Ureter (tissue), 1 donor: ENCODE measurements at regions not wholly inside any gene's neighbourhood (a gene's known extent, or its start where the extent isn't known, plus 50 kb on each side); places are given as distances from the start of the nearest gene placed in this dataset.

Experiments
- DNase-seq: peaks from one replicate; pipeline ENCODE4 v3.0.0-alpha.2; 2020; ENCODE audit warnings: low spot score
- donor health status: DM: yes; HTN: yes; CAD: no.

- DNase-seq = peak; percentile 26
These were observed 142.0 kb downstream of the PTPN20 start for GRCh38 chr10:47053081-47053798.

- peak; percentile 26 for DNase-seq
These were observed 143.7 kb downstream of the PTPN20 start for GRCh38 chr10:47054974-47055373.

- DNase-seq = peak; percentile 35
These were observed 144.4 kb downstream of the PTPN20 start for GRCh38 chr10:47055386-47056246.

GRCh38 chr10:47056247-47056510, 145.0 kb downstream of the PTPN20 start:
- DNase-seq = no peak

GRCh38 chr10:47057471-47057870, 146.2 kb downstream of the PTPN20 start:
- peak; percentile 22 for DNase-seq

- peak; percentile 18 for DNase-seq
These were observed 146.9 kb downstream of the PTPN20 start for GRCh38 chr10:47058032-47058702.

- peak; percentile 40 for DNase-seq
These were observed 147.7 kb downstream of the PTPN20 start for GRCh38 chr10:47058961-47059391.

GRCh38 chr10:47059606-47060311, 148.5 kb downstream of the PTPN20 start:
- DNase-seq = peak; percentile 39

- peak; percentile 33 for DNase-seq
These were observed 149.1 kb downstream of the PTPN20 start for GRCh38 chr10:47060356-47060755.

- peak; percentile 14 for DNase-seq
These were observed 149.8 kb downstream of the PTPN20 start for GRCh38 chr10:47060993-47061500.

GRCh38 chr10:47061776-47062175, 150.5 kb downstream of the PTPN20 start:
- peak; percentile 23 for DNase-seq

GRCh38 chr10:47062441-47063200, 151.4 kb downstream of the PTPN20 start:
- DNase-seq = peak; percentile 20

GRCh38 chr10:47063858-47064257, 152.6 kb downstream of the PTPN20 start:
- DNase-seq = peak; percentile 12

- DNase-seq = peak; percentile 9
These were observed 154.7 kb downstream of the PTPN20 start for GRCh38 chr10:47065903-47066302.

- DNase-seq = peak; percentile 20
These were observed 157.0 kb downstream of the PTPN20 start for GRCh38 chr10:47067949-47068940.

- DNase-seq = no peak
These were observed 159.3 kb downstream of the PTPN20 start for GRCh38 chr10:47070541-47070940.

GRCh38 chr10:47071891-47072290, 160.7 kb downstream of the PTPN20 start:
- peak; percentile 14 for DNase-seq

- DNase-seq = no peak
These were observed 162.7 kb downstream of the PTPN20 start for GRCh38 chr10:47073967-47074366.

GRCh38 chr10:47076949-47077361, 165.7 kb downstream of the PTPN20 start:
- DNase-seq = no peak

GRCh38 chr10:47077386-47077785, 166.2 kb downstream of the PTPN20 start:
- peak; percentile 22 for DNase-seq
